ENCODE measurements at regions not wholly inside any gene's neighbourhood (a gene's known extent, or its start where the extent isn't known, plus 50 kb on each side); places are given as distances from the start of the nearest gene placed in this dataset.

DNA sequence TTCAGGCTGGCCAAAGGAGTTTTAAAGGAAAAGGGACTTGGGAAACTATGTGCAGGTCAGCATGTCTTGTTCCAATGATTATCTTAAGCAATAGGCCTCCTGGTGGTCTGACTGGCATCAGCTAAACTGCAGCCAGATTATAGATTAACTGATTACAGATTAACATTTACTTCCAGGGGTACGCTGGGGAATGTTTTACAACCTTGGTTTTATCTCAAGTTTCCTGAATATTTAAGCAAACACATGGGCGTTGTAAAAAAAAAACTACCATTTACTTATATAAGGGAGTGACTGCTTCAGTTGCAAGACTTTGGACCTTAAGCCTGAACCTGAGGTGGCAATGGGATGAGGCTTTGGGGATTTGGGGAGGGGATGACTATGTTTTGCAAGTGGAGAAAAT lies 600.6 kb upstream of the B3GALT2 start:
- TF ChIP-seq, protein P1, sequence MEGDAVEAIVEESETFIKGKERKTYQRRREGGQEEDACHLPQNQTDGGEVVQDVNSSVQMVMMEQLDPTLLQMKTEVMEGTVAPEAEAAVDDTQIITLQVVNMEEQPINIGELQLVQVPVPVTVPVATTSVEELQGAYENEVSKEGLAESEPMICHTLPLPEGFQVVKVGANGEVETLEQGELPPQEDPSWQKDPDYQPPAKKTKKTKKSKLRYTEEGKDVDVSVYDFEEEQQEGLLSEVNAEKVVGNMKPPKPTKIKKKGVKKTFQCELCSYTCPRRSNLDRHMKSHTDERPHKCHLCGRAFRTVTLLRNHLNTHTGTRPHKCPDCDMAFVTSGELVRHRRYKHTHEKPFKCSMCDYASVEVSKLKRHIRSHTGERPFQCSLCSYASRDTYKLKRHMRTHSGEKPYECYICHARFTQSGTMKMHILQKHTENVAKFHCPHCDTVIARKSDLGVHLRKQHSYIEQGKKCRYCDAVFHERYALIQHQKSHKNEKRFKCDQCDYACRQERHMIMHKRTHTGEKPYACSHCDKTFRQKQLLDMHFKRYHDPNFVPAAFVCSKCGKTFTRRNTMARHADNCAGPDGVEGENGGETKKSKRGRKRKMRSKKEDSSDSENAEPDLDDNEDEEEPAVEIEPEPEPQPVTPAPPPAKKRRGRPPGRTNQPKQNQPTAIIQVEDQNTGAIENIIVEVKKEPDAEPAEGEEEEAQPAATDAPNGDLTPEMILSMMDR (IDR thresholded peaks at IDR 0.05; ENCODE audit: control extremely low read depth, extremely low read depth, low read depth, missing control alignments), result no peak
- no peak for DNase-seq (ENCODE audit: extremely low spot score)
- ChIA-PET CTCF (no interaction called here), POLR2A (no interaction called here)

DNA sequence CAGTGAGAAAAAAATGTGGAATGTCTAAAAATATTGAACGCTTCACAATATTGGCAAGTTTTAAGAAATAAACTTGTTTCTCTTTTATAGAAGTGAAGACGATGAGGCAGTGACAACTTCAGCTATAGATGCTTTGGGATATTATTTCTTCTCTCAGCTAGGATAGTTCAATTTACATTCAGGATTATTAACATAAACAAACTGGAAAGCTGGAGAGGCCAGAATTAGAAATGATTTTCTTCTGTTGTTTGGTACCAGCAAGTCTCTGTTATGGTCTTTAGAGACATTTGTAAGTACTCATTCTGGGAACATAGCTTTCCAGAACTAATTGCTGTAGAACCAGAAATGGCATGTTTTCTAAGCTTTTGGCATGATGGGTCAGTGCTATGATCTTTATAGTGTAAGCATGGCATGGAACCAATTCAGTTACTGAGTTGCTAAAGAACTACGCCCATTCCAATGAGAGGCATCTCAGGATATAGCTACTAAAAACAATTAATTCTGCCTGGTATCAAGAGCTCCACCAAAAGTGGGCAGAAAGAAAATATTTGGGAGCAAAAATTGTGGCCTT lies 599.5 kb upstream of the B3GALT2 start:
- ChIA-PET CTCF (no interaction called here), POLR2A (no interaction called here)
- TF ChIP-seq, protein P1 (IDR thresholded peaks at IDR 0.05; ENCODE audit: control extremely low read depth, extremely low read depth, low read depth, missing control alignments), result no peak
- DNase-seq (ENCODE audit: extremely low spot score), result no peak

DNA sequence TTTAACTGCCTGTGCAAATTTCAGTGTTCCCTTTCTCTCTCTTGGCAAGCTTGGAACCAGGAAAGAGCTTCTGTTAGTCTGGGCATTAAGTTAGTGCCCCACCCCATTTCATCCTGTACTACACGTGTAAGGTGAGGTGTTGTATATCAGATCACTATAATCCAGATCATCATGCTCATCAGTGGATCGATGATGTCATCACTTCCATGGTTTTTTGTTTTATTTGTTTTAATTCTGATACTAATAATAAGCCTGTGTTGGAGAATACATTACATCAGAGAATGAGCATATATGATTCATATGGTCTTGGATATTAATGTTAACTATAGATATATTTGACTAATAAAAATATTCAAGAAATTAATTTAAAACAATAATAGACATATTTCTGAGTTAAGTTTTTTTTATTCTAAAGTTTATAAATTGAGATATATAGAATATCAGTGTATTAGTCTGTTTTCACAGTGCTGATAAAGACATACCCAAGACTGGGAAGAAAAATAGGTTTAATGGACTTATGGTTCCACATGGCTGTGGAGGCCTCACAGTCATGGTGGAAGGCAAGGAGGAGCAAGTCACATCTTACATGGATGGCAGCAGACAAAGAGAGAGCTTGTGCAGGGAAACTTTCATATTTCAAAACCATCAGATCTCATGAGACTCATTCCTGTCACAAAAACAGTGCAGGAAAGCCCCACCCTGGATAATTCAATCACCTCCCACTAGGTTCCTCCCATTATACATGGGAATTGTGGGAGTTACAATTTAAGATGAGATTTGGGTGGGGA lies 588.3 kb upstream of the B3GALT2 start:
- POLR2A ChIA-PET, result no interaction called here
- TF ChIP-seq, protein P1 (IDR thresholded peaks at IDR 0.05; ENCODE audit: control extremely low read depth, extremely low read depth, low read depth, missing control alignments), result no peak
- DNase-seq (ENCODE audit: extremely low spot score), result no peak
- CTCF ChIA-PET, result no interaction called here

DNA sequence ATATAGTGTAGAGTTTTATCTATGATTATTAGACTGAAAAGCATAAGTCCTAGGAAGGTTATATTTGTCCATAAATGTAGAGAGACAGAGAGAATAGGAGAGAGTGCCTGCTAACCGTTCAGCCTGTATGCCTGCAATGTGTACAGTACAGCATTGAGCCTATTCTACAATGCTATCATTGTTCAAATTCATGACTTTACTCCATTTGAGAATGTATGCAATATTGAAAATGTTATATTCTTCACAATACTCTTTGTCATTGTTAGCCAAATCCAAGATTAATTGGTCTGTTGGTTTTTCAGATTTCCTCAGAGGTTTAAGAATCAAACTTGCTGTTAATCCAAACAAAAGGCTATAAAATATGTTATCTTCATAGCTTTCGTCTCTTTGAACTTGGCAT lies 585.2 kb upstream of the B3GALT2 start:
- TF ChIP-seq, protein P1 (IDR thresholded peaks at IDR 0.05; ENCODE audit: control extremely low read depth, extremely low read depth, low read depth, missing control alignments), result no peak
- no peak for DNase-seq (ENCODE audit: extremely low spot score)
- POLR2A ChIA-PET, result no interaction called here
- CTCF ChIA-PET, result interaction anchor here (1.4 kb wide), 1 partner anchor 15 kb away, joined by 3 read pairs; no protein-coding TSS in a partner anchor

DNA sequence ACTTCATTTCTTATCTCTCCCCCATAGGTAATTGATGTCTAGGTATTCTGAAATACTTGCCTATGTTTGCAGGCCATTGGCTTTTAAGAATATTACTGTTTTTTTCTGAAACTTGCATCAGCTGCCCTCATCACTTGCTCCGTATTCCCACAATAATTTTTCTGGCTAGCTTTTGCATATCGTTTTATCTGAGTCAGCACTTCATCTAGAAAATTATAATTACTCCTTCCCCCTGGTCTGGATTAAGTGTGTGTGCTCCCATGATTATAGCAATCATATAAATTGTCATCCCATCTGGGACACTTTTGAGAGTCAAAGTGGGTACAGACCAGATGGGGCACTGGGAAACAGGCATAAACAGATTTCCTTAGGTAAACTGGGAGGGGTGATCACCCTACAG lies 583.2 kb upstream of the B3GALT2 start:
- DNase-seq (ENCODE audit: extremely low spot score), result no peak
- ChIA-PET POLR2A (no interaction called here), CTCF (interaction anchor here (1.3 kb wide), 1 partner anchor 245 kb away, joined by 3 read pairs; no protein-coding TSS in a partner anchor)
- TF ChIP-seq, protein P1 (IDR thresholded peaks at IDR 0.05; ENCODE audit: control extremely low read depth, extremely low read depth, low read depth, missing control alignments), result no peak

DNA sequence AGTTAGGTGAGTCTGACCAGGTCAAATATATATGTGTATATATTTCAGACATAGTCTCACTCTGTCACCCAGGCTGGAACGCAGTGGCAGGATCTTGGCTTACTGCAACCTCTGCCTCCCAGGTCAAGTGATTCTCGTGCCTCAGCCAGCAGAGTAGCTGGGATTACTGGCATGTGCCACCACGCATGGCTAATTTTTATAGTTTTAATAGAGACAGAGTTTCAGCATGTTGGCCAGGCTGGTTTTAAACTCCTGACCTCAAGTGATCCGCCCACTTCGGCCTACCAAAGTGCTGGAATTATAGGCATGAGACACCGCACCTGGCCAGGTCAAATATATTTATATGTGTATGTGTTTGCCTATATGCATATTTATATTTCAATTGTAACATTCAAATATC lies 581.5 kb upstream of the B3GALT2 start:
- TF ChIP-seq, protein P1 (IDR thresholded peaks at IDR 0.05; ENCODE audit: control extremely low read depth, extremely low read depth, low read depth, missing control alignments), result no peak
- DNase-seq (ENCODE audit: extremely low spot score), result no peak
- CTCF ChIA-PET, result interaction anchor here (0.6 to 1.0 kb wide), 2 partner anchors 14 to 526 kb away, joined by 3 read pairs; no protein-coding TSS in a partner anchor
- POLR2A ChIA-PET, result no interaction called here

All from GM10248 (cell line).